DOHH2 (cell line): ENCODE measurements at regions not wholly inside any gene's neighbourhood (a gene's known extent, or its start where the extent isn't known, plus 50 kb on each side); places are given as distances from the start of the nearest gene placed in this dataset.

Experiments used
- H3F3A ChIP-seq: fragments of 200-600 bp; sonication (generic), shearing (Covaris generic); 2 replicates; pipeline ENCODE4 v1.6.0; 2016; ENCODE audit warnings: antibody characterized with exemption, mild to moderate bottlenecking; ENCODE audit not compliant: control insufficient read depth, insufficient read depth
- H3K27ac ChIP-seq: fragments of 200-600 bp; sonication (generic); 2 replicates; pipeline ENCODE4 v1.5.1; 2014; ENCODE audit warnings: low read depth, mild to moderate bottlenecking, low read length, moderate library complexity
- H3K27me3 ChIP-seq: fragments of 200-600 bp; sonication (generic); 2 replicates; pipeline ENCODE4 v1.6.1; 2014; ENCODE audit warnings: mild to moderate bottlenecking, low read length, mixed read lengths; ENCODE audit not compliant: control insufficient read depth
- H3K36me3 ChIP-seq: fragments of 200-600 bp; sonication (generic); 2 replicates; pipeline ENCODE4 v1.6.1; 2014; ENCODE audit warnings: mild to moderate bottlenecking, low read length, moderate library complexity, mixed read lengths; ENCODE audit not compliant: control insufficient read depth
- H3K4me1 ChIP-seq: fragments of 200-600 bp; sonication (generic); 2 replicates; pipeline ENCODE4 v1.6.1; 2014; ENCODE audit warnings: mild to moderate bottlenecking, low read length, mixed read lengths; ENCODE audit not compliant: control insufficient read depth
- H3K4me2 ChIP-seq: fragments of 200-600 bp; sonication (generic); 2 replicates; pipeline ENCODE4 v1.6.0; 2014; ENCODE audit warnings: mild to moderate bottlenecking, low read length, moderate library complexity
- H3K4me3 ChIP-seq: fragments of 200-600 bp; sonication (generic); 2 replicates; pipeline ENCODE4 v1.5.1; 2014; ENCODE audit warnings: mild to moderate bottlenecking, low read length, mixed read lengths
- H3K79me2 ChIP-seq: fragments of 200-600 bp; sonication (generic); 2 replicates; pipeline ENCODE4 v1.6.1; 2014; ENCODE audit warnings: mild to moderate bottlenecking, low read length, mixed read lengths; ENCODE audit not compliant: control insufficient read depth
- H3K9me2 ChIP-seq: fragments of 200-600 bp; sonication (generic); replicated peaks from 2 replicates; pipeline ENCODE4 v1.6.1; 2014; ENCODE audit warnings: mild to moderate bottlenecking, low read length, mixed read lengths; ENCODE audit not compliant: control insufficient read depth
- H3K9me3 ChIP-seq: fragments of 200-600 bp; sonication (generic); 2 replicates; pipeline ENCODE4 v1.6.1; 2014; ENCODE audit warnings: antibody characterized with exemption, low read length, mixed read lengths; ENCODE audit not compliant: control insufficient read depth, insufficient read depth
- H4K20me1 ChIP-seq: fragments of 200-600 bp; sonication (generic); 2 replicates; pipeline ENCODE4 v1.6.0; 2014; ENCODE audit warnings: low read depth, mild to moderate bottlenecking, antibody characterized with exemption, low read length, moderate library complexity; ENCODE audit not compliant: control insufficient read depth, insufficient read depth
- EZH2phosphoT487 ChIP-seq: fragments of 200-600 bp; sonication (generic); IDR thresholded peaks from 2 replicates; pipeline ENCODE4 v1.6.1; 2017; ENCODE audit warnings: borderline replicate concordance, mild to moderate bottlenecking, antibody characterized with exemption, low read length, moderate library complexity, mixed read lengths
- TF ChIP-seq, protein P1 (sequence below): fragments of 200-600 bp; sonication (generic); IDR thresholded peaks from one replicate; pipeline ENCODE4 v1.5.1; 2014; ENCODE audit warnings: antibody characterized with exemption, mild to moderate bottlenecking, low read depth, low read length; ENCODE audit not compliant: poor library complexity, severe bottlenecking

DNA sequence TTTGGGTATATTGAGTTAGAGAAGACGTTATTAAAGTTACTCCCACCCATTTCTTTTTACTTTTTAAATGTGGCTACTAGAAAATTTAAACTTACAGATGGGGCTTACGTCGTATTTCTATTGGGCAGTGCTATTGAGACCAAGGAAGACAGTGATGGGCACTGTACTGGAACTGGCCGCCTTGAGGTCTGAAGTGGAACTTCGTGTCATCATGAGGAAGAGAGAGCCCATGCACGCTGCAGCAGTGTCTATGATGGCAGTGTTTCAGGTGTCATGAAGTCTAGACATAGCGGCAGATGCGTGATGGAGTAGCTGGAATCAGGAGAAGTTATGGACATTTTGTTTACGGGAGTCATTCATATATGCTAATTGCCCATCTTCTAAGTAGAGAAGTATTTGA lies 143.7 kb downstream of the LRRC70 start:
- H3K9me2 ChIP-seq: no peaks in the 10 kb centered on the region
- no peaks in the 10 kb centered on the region for H3K9me3 ChIP-seq
- H3K79me2 ChIP-seq: no peaks in the 10 kb centered on the region
- H3F3A ChIP-seq: no peaks in the 10 kb centered on the region
- H3K27ac ChIP-seq: no peak overlapping the region
- H3K4me3 ChIP-seq: no peak overlapping the region
- H3K36me3 ChIP-seq: no peaks in the 10 kb centered on the region
- peaks cover 4% of the 10 kb centered on the region; the same call in 1 of the 2 replicates for H3K27me3 ChIP-seq
- H3K4me1 ChIP-seq: no peaks in the 10 kb centered on the region
- H4K20me1 ChIP-seq: no peaks in the 10 kb centered on the region
- H3K4me2 ChIP-seq: no peak overlapping the region
- no peak for TF ChIP-seq EZH2phosphoT487
- TF ChIP-seq, protein P1, sequence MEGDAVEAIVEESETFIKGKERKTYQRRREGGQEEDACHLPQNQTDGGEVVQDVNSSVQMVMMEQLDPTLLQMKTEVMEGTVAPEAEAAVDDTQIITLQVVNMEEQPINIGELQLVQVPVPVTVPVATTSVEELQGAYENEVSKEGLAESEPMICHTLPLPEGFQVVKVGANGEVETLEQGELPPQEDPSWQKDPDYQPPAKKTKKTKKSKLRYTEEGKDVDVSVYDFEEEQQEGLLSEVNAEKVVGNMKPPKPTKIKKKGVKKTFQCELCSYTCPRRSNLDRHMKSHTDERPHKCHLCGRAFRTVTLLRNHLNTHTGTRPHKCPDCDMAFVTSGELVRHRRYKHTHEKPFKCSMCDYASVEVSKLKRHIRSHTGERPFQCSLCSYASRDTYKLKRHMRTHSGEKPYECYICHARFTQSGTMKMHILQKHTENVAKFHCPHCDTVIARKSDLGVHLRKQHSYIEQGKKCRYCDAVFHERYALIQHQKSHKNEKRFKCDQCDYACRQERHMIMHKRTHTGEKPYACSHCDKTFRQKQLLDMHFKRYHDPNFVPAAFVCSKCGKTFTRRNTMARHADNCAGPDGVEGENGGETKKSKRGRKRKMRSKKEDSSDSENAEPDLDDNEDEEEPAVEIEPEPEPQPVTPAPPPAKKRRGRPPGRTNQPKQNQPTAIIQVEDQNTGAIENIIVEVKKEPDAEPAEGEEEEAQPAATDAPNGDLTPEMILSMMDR: no peak

DNA sequence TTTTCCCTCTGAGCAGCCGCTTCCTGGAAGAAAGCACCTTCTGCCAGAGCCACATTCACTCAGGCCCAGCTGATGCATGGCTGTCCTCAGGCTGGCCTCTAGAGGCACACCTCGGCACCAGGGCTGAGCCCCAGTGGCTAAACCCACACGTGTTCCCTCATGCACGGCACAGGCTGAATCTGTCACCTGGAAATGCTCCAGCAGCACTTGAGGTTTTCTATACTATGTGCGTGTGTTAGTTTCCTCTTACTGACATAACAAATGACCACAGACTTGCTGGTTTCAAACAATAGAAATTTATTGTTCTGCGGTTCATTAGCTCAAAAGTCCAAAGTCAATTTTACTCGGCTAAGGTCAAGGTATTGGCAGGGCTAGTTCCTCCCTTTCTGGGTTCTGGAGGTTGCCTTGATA lies 141.4 kb downstream of the LRRC70 start:
- H3K4me2 ChIP-seq: no peak overlapping the region
- H3K9me2 ChIP-seq: no peaks in the 10 kb centered on the region
- no peaks in the 10 kb centered on the region for H3F3A ChIP-seq
- no peaks in the 10 kb centered on the region for H3K4me1 ChIP-seq
- peaks cover 9% of the 10 kb centered on the region; the same call in 1 of the 2 replicates for H3K27me3 ChIP-seq
- TF ChIP-seq EZH2phosphoT487: no peak
- TF ChIP-seq, protein P1: peak; percentile 38
- H3K9me3 ChIP-seq: no peaks in the 10 kb centered on the region
- no peak overlapping the region for H3K27ac ChIP-seq
- H4K20me1 ChIP-seq: no peaks in the 10 kb centered on the region
- H3K4me3 ChIP-seq: no peak overlapping the region
- no peaks in the 10 kb centered on the region for H3K36me3 ChIP-seq
- no peaks in the 10 kb centered on the region for H3K79me2 ChIP-seq

GRCh38 chr5:62719061-62719720 lies 140.6 kb downstream of the LRRC70 start:
- H3K36me3 ChIP-seq: no peaks in the 10 kb centered on the region
- H3K4me2 ChIP-seq: no peak overlapping the region
- H3K79me2 ChIP-seq: no peaks in the 10 kb centered on the region
- no peaks in the 10 kb centered on the region for H3F3A ChIP-seq
- no peaks in the 10 kb centered on the region for H3K4me1 ChIP-seq
- no peak overlapping the region for H3K27ac ChIP-seq
- H4K20me1 ChIP-seq: no peaks in the 10 kb centered on the region
- no peak overlapping the region for H3K4me3 ChIP-seq
- H3K9me2 ChIP-seq: no peaks in the 10 kb centered on the region
- H3K9me3 ChIP-seq: no peaks in the 10 kb centered on the region
- TF ChIP-seq, protein P1: no peak
- TF ChIP-seq EZH2phosphoT487: no peak
- peaks cover 6% of the 10 kb centered on the region; the same call in 1 of the 2 replicates for H3K27me3 ChIP-seq
